IgD-negative memory B cell (primary cell): ENCODE measurements at regions not wholly inside any gene's neighbourhood (a gene's known extent, or its start where the extent isn't known, plus 50 kb on each side); places are given as distances from the start of the nearest gene placed in this dataset.

ENCODE experiments used
- H3K27ac Mint-ChIP-seq, 3 donors: one replicate each; pipeline ENCODE4 v1.8.0; 2020 to 2022; ENCODE audit warnings: mild to moderate bottlenecking in 3 of 3, mixed read lengths in 3 of 3, moderate library complexity in 1 of 3
- H3K27me3 Mint-ChIP-seq: one replicate; pipeline ENCODE4 v1.8.0; 2021; ENCODE audit warnings: mixed read lengths
- H3K36me3 Mint-ChIP-seq: one replicate; pipeline ENCODE4 v1.8.0; 2020; ENCODE audit warnings: mild to moderate bottlenecking, mixed read lengths
- H3K4me1 Mint-ChIP-seq, 3 donors: one replicate each; pipeline ENCODE4 v1.8.0; 2020 to 2022; ENCODE audit warnings: mixed read lengths in 3 of 3, mild to moderate bottlenecking in 1 of 3
- H3K4me3 Mint-ChIP-seq, 4 donors: one replicate each; pipeline ENCODE4 v1.8.0; 2020 to 2022; ENCODE audit warnings: mild to moderate bottlenecking in 4 of 4, mixed read lengths in 4 of 4, moderate library complexity in 3 of 4
- H3K9me3 Mint-ChIP-seq, 3 donors: one replicate each; pipeline ENCODE4 v1.8.0; 2020 to 2021; ENCODE audit warnings: mixed read lengths in 3 of 3, mild to moderate bottlenecking in 1 of 3

GRCh38 chr2:7599462-7600258 is 682.4 kb downstream of the RNF144A start:
- Mint-ChIP-seq H3K4me1 (no peaks in the 10 kb centered on the region), H3K4me3 (no peak overlapping the region), H3K27me3 (no peaks in the 10 kb centered on the region), H3K27ac (no peak overlapping the region), H3K36me3 (peaks cover 2% of the 10 kb centered on the region), H3K9me3 (peaks cover 0 to 3% (median 2%) of the 10 kb centered on the region in 3 donors)

GRCh38 chr2:7601990-7602389 is 684.8 kb downstream of the RNF144A start:
- Mint-ChIP-seq H3K9me3 (peaks cover 0 to 3% (median 2%) of the 10 kb centered on the region in 3 donors), H3K27ac (no peak overlapping the region), H3K4me1 (no peaks in the 10 kb centered on the region), H3K4me3 (no peak overlapping the region), H3K27me3 (no peaks in the 10 kb centered on the region), H3K36me3 (peaks cover 2% of the 10 kb centered on the region)

GRCh38 chr2:7604456-7604855 is 687.2 kb downstream of the RNF144A start:
- Mint-ChIP-seq H3K27ac (no peak overlapping the region), H3K27me3 (no peaks in the 10 kb centered on the region), H3K36me3 (no peaks in the 10 kb centered on the region), H3K4me1 (peaks cover 0 to 1% (median 0%) of the 10 kb centered on the region in 3 donors), H3K4me3 (no peak overlapping the region), H3K9me3 (peaks cover 0 to 3% (median 2%) of the 10 kb centered on the region in 3 donors)

GRCh38 chr2:7607441-7608173 is 690.4 kb downstream of the RNF144A start:
- peaks cover 7% of the 10 kb centered on the region for H3K27me3 Mint-ChIP-seq
- peaks cover 0 to 4% (median 1%) of the 10 kb centered on the region in 3 donors for H3K4me1 Mint-ChIP-seq
- no peak overlapping the region for H3K4me3 Mint-ChIP-seq
- no peaks in the 10 kb centered on the region for H3K9me3 Mint-ChIP-seq
- no peaks in the 10 kb centered on the region for H3K36me3 Mint-ChIP-seq
- no peak overlapping the region for H3K27ac Mint-ChIP-seq

- no peaks in the 10 kb centered on the region for H3K36me3 Mint-ChIP-seq
- peaks cover 0 to 4% (median 1%) of the 10 kb centered on the region in 3 donors for H3K4me1 Mint-ChIP-seq
- peaks cover 8% of the 10 kb centered on the region for H3K27me3 Mint-ChIP-seq
- no peak overlapping the region for H3K27ac Mint-ChIP-seq
- no peaks in the 10 kb centered on the region for H3K9me3 Mint-ChIP-seq
- H3K4me3 Mint-ChIP-seq = no peak overlapping the region
Observed at GRCh38 chr2:7609556-7609955, 692.3 kb downstream of the RNF144A start.

- Mint-ChIP-seq H3K36me3 (no peaks in the 10 kb centered on the region), H3K4me1 (peaks cover 0 to 4% (median 1%) of the 10 kb centered on the region in 3 donors), H3K27me3 (peaks cover 12% of the 10 kb centered on the region), H3K27ac (no peak overlapping the region), H3K9me3 (no peaks in the 10 kb centered on the region), H3K4me3 (no peak overlapping the region)
Observed at GRCh38 chr2:7609974-7610373, 692.8 kb downstream of the RNF144A start.

GRCh38 chr2:7611750-7612149 is 694.5 kb downstream of the RNF144A start:
- Mint-ChIP-seq H3K4me1 (peaks cover 0 to 4% (median 1%) of the 10 kb centered on the region in 3 donors), H3K9me3 (no peaks in the 10 kb centered on the region), H3K27me3 (peaks cover 12% of the 10 kb centered on the region), H3K27ac (peak overlapping the region in 1 of 3 donors; percentile 50), H3K4me3 (no peak overlapping the region), H3K36me3 (no peaks in the 10 kb centered on the region)

- Mint-ChIP-seq H3K9me3 (no peaks in the 10 kb centered on the region), H3K36me3 (no peaks in the 10 kb centered on the region), H3K4me3 (no peak overlapping the region), H3K4me1 (peaks cover 0 to 4% (median 1%) of the 10 kb centered on the region in 3 donors), H3K27ac (no peak overlapping the region), H3K27me3 (peaks cover 12% of the 10 kb centered on the region)
Observed at GRCh38 chr2:7612969-7613368, 695.8 kb downstream of the RNF144A start.

- no peaks in the 10 kb centered on the region for H3K9me3 Mint-ChIP-seq
- H3K36me3 Mint-ChIP-seq = no peaks in the 10 kb centered on the region
- peaks cover 0 to 4% (median 1%) of the 10 kb centered on the region in 3 donors for H3K4me1 Mint-ChIP-seq
- peaks cover 12% of the 10 kb centered on the region for H3K27me3 Mint-ChIP-seq
- peak overlapping the region in 1 of 3 donors; percentile 41 for H3K27ac Mint-ChIP-seq
- no peak overlapping the region for H3K4me3 Mint-ChIP-seq
Observed at GRCh38 chr2:7613831-7614230, 696.6 kb downstream of the RNF144A start.

- Mint-ChIP-seq H3K4me1 (no peaks in the 10 kb centered on the region), H3K36me3 (no peaks in the 10 kb centered on the region), H3K27ac (no peak overlapping the region), H3K4me3 (no peak overlapping the region), H3K9me3 (no peaks in the 10 kb centered on the region), H3K27me3 (peaks cover 7% of the 10 kb centered on the region)
Observed at GRCh38 chr2:7618031-7618430, 700.8 kb downstream of the RNF144A start.

GRCh38 chr2:7619203-7619970 is 702.2 kb downstream of the RNF144A start:
- Mint-ChIP-seq H3K27ac (no peak overlapping the region), H3K4me1 (no peaks in the 10 kb centered on the region), H3K36me3 (no peaks in the 10 kb centered on the region), H3K9me3 (no peaks in the 10 kb centered on the region), H3K27me3 (peaks cover 7% of the 10 kb centered on the region), H3K4me3 (no peak overlapping the region)

- Mint-ChIP-seq H3K27ac (no peak overlapping the region), H3K9me3 (no peaks in the 10 kb centered on the region), H3K36me3 (no peaks in the 10 kb centered on the region), H3K4me1 (peaks cover under 1 to 1% (median under 1%) of the 10 kb centered on the region in 3 donors), H3K4me3 (no peak overlapping the region), H3K27me3 (peaks cover 2% of the 10 kb centered on the region)
Observed at GRCh38 chr2:7620255-7620654, 703.0 kb downstream of the RNF144A start.

- peaks cover 2% of the 10 kb centered on the region for H3K27me3 Mint-ChIP-seq
- H3K4me3 Mint-ChIP-seq = no peak overlapping the region
- no peak overlapping the region for H3K27ac Mint-ChIP-seq
- no peaks in the 10 kb centered on the region for H3K9me3 Mint-ChIP-seq
- no peaks in the 10 kb centered on the region for H3K36me3 Mint-ChIP-seq
- peaks cover 6 to 7% (median 7%) of the 10 kb centered on the region in 3 donors for H3K4me1 Mint-ChIP-seq
Observed at GRCh38 chr2:7621018-7621814, 704.0 kb downstream of the RNF144A start.

- H3K27ac Mint-ChIP-seq = no peak overlapping the region
- no peaks in the 10 kb centered on the region for H3K36me3 Mint-ChIP-seq
- no peaks in the 10 kb centered on the region for H3K27me3 Mint-ChIP-seq
- H3K4me3 Mint-ChIP-seq = peak overlapping the region in 3 of 4 donors; percentile 35 to 81 (median 73)
- H3K4me1 Mint-ChIP-seq = peaks cover 6 to 7% (median 7%) of the 10 kb centered on the region in 3 donors
- no peaks in the 10 kb centered on the region for H3K9me3 Mint-ChIP-seq
Observed at GRCh38 chr2:7625392-7626138, 708.4 kb downstream of the RNF144A start.
